ENCODE measurements at regions not wholly inside any gene's neighbourhood (a gene's known extent, or its start where the extent isn't known, plus 50 kb on each side); places are given as distances from the start of the nearest gene placed in this dataset.

GRCh38 chr5:174400461-174400860 is 323.9 kb upstream of the MSX2 start:
- Histone ChIP-seq H3K27ac (ENCODE audit: low read depth, low read length) (no peak overlapping the region), H3K9ac (ENCODE audit: low read length in 5 of 5) (no peak overlapping the region), H3K27me3 (ENCODE audit: control insufficient read depth in 5 of 5, insufficient read depth in 4 of 5, low read length in 5 of 5) (peaks cover 0 to 10% (median 6%) of the 10 kb centered on the region in 5 donors), H3K4me1 (ENCODE audit: control insufficient read depth in 5 of 5, insufficient read depth in 5 of 5, low read length in 5 of 5) (no peaks in the 10 kb centered on the region), H3K36me3 (ENCODE audit: control insufficient read depth in 5 of 5, insufficient read depth in 5 of 5, low read length in 5 of 5) (no peaks in the 10 kb centered on the region), H3K9me3 (ENCODE audit: control insufficient read depth in 5 of 5, low read length in 5 of 5) (no peaks in the 10 kb centered on the region), H3K4me3 (ENCODE audit: low read depth in 1 of 5, low read length in 5 of 5) (no peak overlapping the region)

DNA sequence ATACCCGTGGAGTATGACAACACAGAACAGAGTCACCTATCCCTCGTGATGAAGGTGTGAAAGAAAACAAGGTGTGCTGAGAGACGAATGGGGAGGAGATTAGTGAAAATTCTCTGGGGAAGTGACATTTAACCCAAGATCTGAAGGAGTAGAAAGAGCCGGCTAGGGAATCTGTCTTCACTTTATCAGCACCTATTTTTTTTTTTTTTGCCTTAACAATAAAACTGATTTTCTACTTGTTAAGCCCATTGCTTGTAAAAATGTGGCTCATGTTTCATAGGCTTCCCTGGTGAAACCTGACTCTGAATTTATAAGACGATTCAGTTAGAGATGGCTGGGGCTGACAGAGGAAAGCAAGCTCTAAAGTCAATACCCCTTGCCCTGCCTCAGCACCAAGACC is 322.6 kb upstream of the MSX2 start:
- Histone ChIP-seq H3K4me1 (ENCODE audit: control insufficient read depth in 5 of 5, insufficient read depth in 5 of 5, low read length in 5 of 5) (no peaks in the 10 kb centered on the region), H3K27ac (ENCODE audit: low read depth, low read length) (no peak overlapping the region), H3K4me3 (ENCODE audit: low read depth in 1 of 5, low read length in 5 of 5) (no peak overlapping the region), H3K9ac (ENCODE audit: low read length in 5 of 5) (no peak overlapping the region), H3K9me3 (ENCODE audit: control insufficient read depth in 5 of 5, low read length in 5 of 5) (no peaks in the 10 kb centered on the region), H3K27me3 (ENCODE audit: control insufficient read depth in 5 of 5, insufficient read depth in 4 of 5, low read length in 5 of 5) (peaks cover 0 to 9% (median 6%) of the 10 kb centered on the region in 5 donors), H3K36me3 (ENCODE audit: control insufficient read depth in 5 of 5, insufficient read depth in 5 of 5, low read length in 5 of 5) (no peaks in the 10 kb centered on the region)

DNA sequence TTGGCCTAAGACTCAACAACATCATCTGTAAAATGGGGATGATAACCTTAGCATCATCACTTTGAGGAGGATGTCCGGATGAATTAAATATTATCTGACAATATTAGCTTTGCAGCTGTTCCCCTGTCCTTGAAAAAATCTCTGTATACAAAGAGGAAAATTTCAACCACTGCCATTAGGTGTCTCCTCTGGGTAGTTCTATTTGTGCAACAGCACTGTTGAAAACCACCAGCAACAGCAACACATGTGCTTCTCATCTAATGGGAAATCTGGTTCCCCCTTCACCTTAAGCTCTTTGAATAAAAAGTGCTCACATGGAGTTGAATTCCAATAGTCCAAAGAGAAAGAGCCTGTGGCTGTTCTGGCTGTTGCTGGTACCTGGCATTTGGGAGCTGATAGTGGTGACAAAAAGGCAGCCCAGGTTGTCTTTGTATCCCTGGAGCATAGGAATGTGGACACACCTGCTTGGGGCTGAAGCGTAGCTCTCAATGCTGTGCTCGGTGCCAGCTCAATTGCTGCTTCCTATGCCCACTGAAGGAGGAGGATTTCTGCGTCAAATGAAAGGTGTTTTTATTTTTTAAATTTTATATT is 322.1 kb upstream of the MSX2 start:
- Histone ChIP-seq H3K27ac (ENCODE audit: low read depth, low read length) (no peak overlapping the region), H3K9ac (ENCODE audit: low read length in 5 of 5) (no peak overlapping the region), H3K4me3 (ENCODE audit: low read depth in 1 of 5, low read length in 5 of 5) (no peak overlapping the region), H3K36me3 (ENCODE audit: control insufficient read depth in 5 of 5, insufficient read depth in 5 of 5, low read length in 5 of 5) (no peaks in the 10 kb centered on the region), H3K4me1 (ENCODE audit: control insufficient read depth in 5 of 5, insufficient read depth in 5 of 5, low read length in 5 of 5) (no peaks in the 10 kb centered on the region), H3K9me3 (ENCODE audit: control insufficient read depth in 5 of 5, low read length in 5 of 5) (no peaks in the 10 kb centered on the region), H3K27me3 (ENCODE audit: control insufficient read depth in 5 of 5, insufficient read depth in 4 of 5, low read length in 5 of 5) (peaks cover 0 to 8% (median 6%) of the 10 kb centered on the region in 5 donors)

DNA sequence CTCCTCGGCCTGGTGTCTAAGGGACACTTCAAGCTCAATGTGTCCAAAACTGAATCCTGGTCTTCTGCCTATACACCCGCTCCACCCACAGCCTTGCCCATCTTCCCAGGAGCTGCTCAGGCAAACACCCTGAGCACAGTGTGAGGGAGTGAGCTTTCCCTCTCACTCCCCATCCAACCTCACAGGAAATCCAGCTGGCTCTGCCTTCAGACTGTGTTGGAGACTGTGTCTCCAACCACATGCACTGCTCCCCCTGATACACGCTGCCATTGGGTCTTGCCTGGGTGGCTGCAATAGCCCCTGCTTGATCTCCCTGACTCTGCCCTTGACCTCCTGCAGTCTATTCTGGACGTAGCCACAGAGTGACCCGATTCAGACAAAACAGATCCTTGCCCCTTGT is 319.5 kb upstream of the MSX2 start:
- Histone ChIP-seq H3K36me3 (ENCODE audit: control insufficient read depth in 5 of 5, insufficient read depth in 5 of 5, low read length in 5 of 5) (no peaks in the 10 kb centered on the region), H3K27ac (ENCODE audit: low read depth, low read length) (no peak overlapping the region), H3K4me3 (ENCODE audit: low read depth in 1 of 5, low read length in 5 of 5) (no peak overlapping the region), H3K4me1 (ENCODE audit: control insufficient read depth in 5 of 5, insufficient read depth in 5 of 5, low read length in 5 of 5) (no peaks in the 10 kb centered on the region), H3K9ac (ENCODE audit: low read length in 5 of 5) (no peak overlapping the region), H3K27me3 (ENCODE audit: control insufficient read depth in 5 of 5, insufficient read depth in 4 of 5, low read length in 5 of 5) (peaks cover 0 to 8% (median 2%) of the 10 kb centered on the region in 5 donors), H3K9me3 (ENCODE audit: control insufficient read depth in 5 of 5, low read length in 5 of 5) (no peaks in the 10 kb centered on the region)

DNA sequence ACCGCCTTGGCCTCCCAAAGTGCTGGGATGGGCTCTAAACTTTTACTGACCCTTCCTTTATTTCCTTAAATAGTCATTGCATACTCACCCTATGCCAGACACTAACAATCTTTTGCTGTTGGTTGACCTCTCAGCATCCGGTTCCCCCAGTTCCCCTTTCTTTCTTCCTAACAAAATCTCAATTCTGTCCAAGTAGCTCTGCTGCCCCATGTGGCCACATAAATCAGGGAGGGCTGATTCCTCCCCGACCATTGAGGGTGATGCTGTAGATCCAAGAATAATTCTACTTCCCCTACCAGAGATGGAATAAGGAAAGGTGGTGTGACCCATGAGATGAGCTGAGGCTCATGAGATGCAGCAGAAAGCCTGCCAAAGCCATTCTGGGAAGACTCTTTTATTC is 315.3 kb upstream of the MSX2 start:
- Histone ChIP-seq H3K9ac (ENCODE audit: low read length in 5 of 5) (no peak overlapping the region), H3K36me3 (ENCODE audit: control insufficient read depth in 5 of 5, insufficient read depth in 5 of 5, low read length in 5 of 5) (no peaks in the 10 kb centered on the region), H3K27ac (ENCODE audit: low read depth, low read length) (no peak overlapping the region), H3K4me1 (ENCODE audit: control insufficient read depth in 5 of 5, insufficient read depth in 5 of 5, low read length in 5 of 5) (peaks cover 0 to 4% (median 0%) of the 10 kb centered on the region in 5 donors), H3K9me3 (ENCODE audit: control insufficient read depth in 5 of 5, low read length in 5 of 5) (no peaks in the 10 kb centered on the region), H3K27me3 (ENCODE audit: control insufficient read depth in 5 of 5, insufficient read depth in 4 of 5, low read length in 5 of 5) (peaks cover 0 to 8% (median 2%) of the 10 kb centered on the region in 5 donors), H3K4me3 (ENCODE audit: low read depth in 1 of 5, low read length in 5 of 5) (no peak overlapping the region)

DNA sequence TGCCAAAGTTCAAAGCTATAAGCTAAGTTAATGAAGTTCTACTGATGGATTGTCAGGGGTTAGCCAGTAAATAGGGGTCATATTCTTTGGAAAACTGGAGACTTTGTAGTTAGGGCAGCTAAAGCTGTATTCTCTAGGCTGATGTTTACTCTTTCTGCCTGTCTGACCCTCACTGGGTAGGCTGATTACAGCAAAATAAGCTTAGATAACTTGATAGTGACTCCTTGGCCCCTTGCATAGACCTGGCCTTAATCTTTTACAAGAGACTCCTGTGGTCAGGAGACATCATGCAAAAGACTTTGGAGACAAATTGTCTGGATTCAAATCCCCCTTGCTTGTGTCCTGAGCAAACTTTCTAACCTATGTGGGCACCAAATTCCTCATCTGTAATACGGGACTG is 314.4 kb upstream of the MSX2 start:
- Histone ChIP-seq H3K4me1 (ENCODE audit: control insufficient read depth in 5 of 5, insufficient read depth in 5 of 5, low read length in 5 of 5) (peaks cover 0 to 4% (median 0%) of the 10 kb centered on the region in 5 donors), H3K27ac (ENCODE audit: low read depth, low read length) (no peak overlapping the region), H3K4me3 (ENCODE audit: low read depth in 1 of 5, low read length in 5 of 5) (no peak overlapping the region), H3K9ac (ENCODE audit: low read length in 5 of 5) (no peak overlapping the region), H3K27me3 (ENCODE audit: control insufficient read depth in 5 of 5, insufficient read depth in 4 of 5, low read length in 5 of 5) (peaks cover 0 to 6% (median 2%) of the 10 kb centered on the region in 5 donors), H3K9me3 (ENCODE audit: control insufficient read depth in 5 of 5, low read length in 5 of 5) (no peaks in the 10 kb centered on the region), H3K36me3 (ENCODE audit: control insufficient read depth in 5 of 5, insufficient read depth in 5 of 5, low read length in 5 of 5) (no peaks in the 10 kb centered on the region)

GRCh38 chr5:174410716-174411478 is 313.5 kb upstream of the MSX2 start:
- Histone ChIP-seq H3K9ac (ENCODE audit: low read length in 5 of 5) (no peak overlapping the region), H3K4me3 (ENCODE audit: low read depth in 1 of 5, low read length in 5 of 5) (no peak overlapping the region), H3K27ac (ENCODE audit: low read depth, low read length) (no peak overlapping the region), H3K9me3 (ENCODE audit: control insufficient read depth in 5 of 5, low read length in 5 of 5) (no peaks in the 10 kb centered on the region), H3K27me3 (ENCODE audit: control insufficient read depth in 5 of 5, insufficient read depth in 4 of 5, low read length in 5 of 5) (peaks cover 0 to 3% (median 2%) of the 10 kb centered on the region in 5 donors), H3K4me1 (ENCODE audit: control insufficient read depth in 5 of 5, insufficient read depth in 5 of 5, low read length in 5 of 5) (peaks cover 0 to 4% (median 0%) of the 10 kb centered on the region in 5 donors), H3K36me3 (ENCODE audit: control insufficient read depth in 5 of 5, insufficient read depth in 5 of 5, low read length in 5 of 5) (no peaks in the 10 kb centered on the region)

DNA sequence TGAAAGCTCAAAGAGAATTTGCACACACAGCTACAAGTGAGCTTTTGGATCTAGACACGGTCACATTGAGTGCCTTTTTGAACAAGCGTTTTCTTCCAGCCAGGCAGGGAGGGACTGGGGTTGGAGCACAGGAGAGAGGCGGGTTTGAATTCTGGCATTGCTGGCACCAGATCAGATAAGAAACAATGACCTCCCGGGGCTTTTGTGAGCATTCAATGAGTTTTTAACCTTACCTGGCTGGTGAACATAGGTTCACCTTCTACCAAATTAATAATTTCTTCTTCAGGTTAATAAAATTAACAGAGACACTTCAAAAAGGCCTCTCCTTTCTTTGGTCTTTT is 312.9 kb upstream of the MSX2 start:
- H3K4me1 ChIP-seq (ENCODE audit: control insufficient read depth in 5 of 5, insufficient read depth in 5 of 5, low read length in 5 of 5): peaks cover 0 to 4% (median 0%) of the 10 kb centered on the region in 5 donors
- H3K36me3 ChIP-seq (ENCODE audit: control insufficient read depth in 5 of 5, insufficient read depth in 5 of 5, low read length in 5 of 5): no peaks in the 10 kb centered on the region
- H3K4me3 ChIP-seq (ENCODE audit: low read depth in 1 of 5, low read length in 5 of 5): no peak overlapping the region
- H3K9me3 ChIP-seq (ENCODE audit: control insufficient read depth in 5 of 5, low read length in 5 of 5): no peaks in the 10 kb centered on the region
- peaks cover 0 to 5% (median 2%) of the 10 kb centered on the region in 5 donors for H3K27me3 ChIP-seq (ENCODE audit: control insufficient read depth in 5 of 5, insufficient read depth in 4 of 5, low read length in 5 of 5)
- no peak overlapping the region for H3K27ac ChIP-seq (ENCODE audit: low read depth, low read length)
- no peak overlapping the region for H3K9ac ChIP-seq (ENCODE audit: low read length in 5 of 5)

DNA sequence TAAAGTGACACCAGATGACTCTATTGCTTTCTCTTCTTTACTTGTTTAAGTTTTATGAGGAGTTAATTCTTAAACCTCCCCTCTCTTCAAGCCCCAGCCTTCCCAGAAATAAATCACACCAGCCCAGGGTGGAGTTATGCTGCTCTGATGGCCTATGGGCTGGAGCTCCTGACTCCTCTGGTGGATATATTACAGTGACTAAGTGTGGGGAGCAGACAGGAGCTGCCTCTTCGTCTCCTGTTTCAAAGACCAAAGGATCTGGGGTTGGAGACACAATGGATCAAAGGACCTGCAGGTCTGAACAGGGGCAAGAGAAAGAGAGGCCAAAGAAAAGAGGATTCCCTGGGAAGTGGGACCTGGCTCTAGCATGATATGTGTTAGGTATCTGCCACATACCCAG is 312.0 kb upstream of the MSX2 start:
- no peaks in the 10 kb centered on the region for H3K36me3 ChIP-seq (ENCODE audit: control insufficient read depth in 5 of 5, insufficient read depth in 5 of 5, low read length in 5 of 5)
- H3K27ac ChIP-seq (ENCODE audit: low read depth, low read length): no peak overlapping the region
- peaks cover 0 to 5% (median 3%) of the 10 kb centered on the region in 5 donors for H3K27me3 ChIP-seq (ENCODE audit: control insufficient read depth in 5 of 5, insufficient read depth in 4 of 5, low read length in 5 of 5)
- no peak overlapping the region for H3K4me3 ChIP-seq (ENCODE audit: low read depth in 1 of 5, low read length in 5 of 5)
- H3K9me3 ChIP-seq (ENCODE audit: control insufficient read depth in 5 of 5, low read length in 5 of 5): no peaks in the 10 kb centered on the region
- no peak overlapping the region for H3K9ac ChIP-seq (ENCODE audit: low read length in 5 of 5)
- peaks cover 0 to 4% (median 0%) of the 10 kb centered on the region in 5 donors for H3K4me1 ChIP-seq (ENCODE audit: control insufficient read depth in 5 of 5, insufficient read depth in 5 of 5, low read length in 5 of 5)

GRCh38 chr5:174412941-174413340 is 311.4 kb upstream of the MSX2 start:
- no peak overlapping the region for H3K4me3 ChIP-seq (ENCODE audit: low read depth in 1 of 5, low read length in 5 of 5)
- no peaks in the 10 kb centered on the region for H3K36me3 ChIP-seq (ENCODE audit: control insufficient read depth in 5 of 5, insufficient read depth in 5 of 5, low read length in 5 of 5)
- peaks cover 0 to 4% (median 0%) of the 10 kb centered on the region in 5 donors for H3K4me1 ChIP-seq (ENCODE audit: control insufficient read depth in 5 of 5, insufficient read depth in 5 of 5, low read length in 5 of 5)
- H3K9ac ChIP-seq (ENCODE audit: low read length in 5 of 5): no peak overlapping the region
- H3K27me3 ChIP-seq (ENCODE audit: control insufficient read depth in 5 of 5, insufficient read depth in 4 of 5, low read length in 5 of 5): peaks cover 0 to 6% (median 4%) of the 10 kb centered on the region in 5 donors
- no peak overlapping the region for H3K27ac ChIP-seq (ENCODE audit: low read depth, low read length)
- H3K9me3 ChIP-seq (ENCODE audit: control insufficient read depth in 5 of 5, low read length in 5 of 5): no peaks in the 10 kb centered on the region
